ENCODE measurements at regions not wholly inside any gene's neighbourhood (a gene's known extent, or its start where the extent isn't known, plus 50 kb on each side); places are given as distances from the start of the nearest gene placed in this dataset.

DNA sequence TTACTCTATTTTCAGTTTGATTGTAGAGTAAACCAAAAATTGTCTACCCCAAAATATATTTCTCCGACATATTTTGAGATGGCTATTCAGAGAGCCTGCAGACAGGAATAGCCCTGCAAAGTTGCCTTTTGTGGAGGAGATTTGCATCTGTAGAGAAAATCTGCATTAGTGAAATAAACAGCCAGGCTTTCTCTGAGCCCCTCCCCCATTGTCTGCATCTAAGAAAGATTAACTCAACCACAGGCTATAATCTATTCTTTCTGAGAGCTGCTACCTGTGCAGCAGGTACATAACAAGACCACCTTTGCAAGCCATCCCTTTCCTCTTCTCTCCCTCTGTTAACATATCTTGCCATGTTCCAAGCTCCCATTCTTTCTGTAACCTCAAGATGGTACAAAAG is 1034.2 kb downstream of the SORCS3 start:
- no peak for TF ChIP-seq POLR2A (IDR thresholded peaks at IDR 0.05)
- TF ChIP-seq, protein P1, sequence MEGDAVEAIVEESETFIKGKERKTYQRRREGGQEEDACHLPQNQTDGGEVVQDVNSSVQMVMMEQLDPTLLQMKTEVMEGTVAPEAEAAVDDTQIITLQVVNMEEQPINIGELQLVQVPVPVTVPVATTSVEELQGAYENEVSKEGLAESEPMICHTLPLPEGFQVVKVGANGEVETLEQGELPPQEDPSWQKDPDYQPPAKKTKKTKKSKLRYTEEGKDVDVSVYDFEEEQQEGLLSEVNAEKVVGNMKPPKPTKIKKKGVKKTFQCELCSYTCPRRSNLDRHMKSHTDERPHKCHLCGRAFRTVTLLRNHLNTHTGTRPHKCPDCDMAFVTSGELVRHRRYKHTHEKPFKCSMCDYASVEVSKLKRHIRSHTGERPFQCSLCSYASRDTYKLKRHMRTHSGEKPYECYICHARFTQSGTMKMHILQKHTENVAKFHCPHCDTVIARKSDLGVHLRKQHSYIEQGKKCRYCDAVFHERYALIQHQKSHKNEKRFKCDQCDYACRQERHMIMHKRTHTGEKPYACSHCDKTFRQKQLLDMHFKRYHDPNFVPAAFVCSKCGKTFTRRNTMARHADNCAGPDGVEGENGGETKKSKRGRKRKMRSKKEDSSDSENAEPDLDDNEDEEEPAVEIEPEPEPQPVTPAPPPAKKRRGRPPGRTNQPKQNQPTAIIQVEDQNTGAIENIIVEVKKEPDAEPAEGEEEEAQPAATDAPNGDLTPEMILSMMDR (IDR thresholded peaks at IDR 0.05 in 8 of 11, conservative IDR thresholded peaks at IDR 0.05 in 3 of 11) = no peak

Measured in spleen (tissue), 7 donors.